HG02852 (cell line): ENCODE measurements at regions not wholly inside any gene's neighbourhood (a gene's known extent, or its start where the extent isn't known, plus 50 kb on each side); places are given as distances from the start of the nearest gene placed in this dataset.
"Not testable (repeated sequence)": the region's sequence is repeated elsewhere in the genome, so short reads cannot be mapped to it uniquely, and the experiment has no call there.

Source experiments
- ATAC-seq: cut with Tn5 transposase; IDR thresholded peaks from one replicate; pipeline ENCODE4 v1.9.1; 2021; ENCODE audit warnings: mild to moderate bottlenecking, moderate library complexity; ENCODE audit not compliant: unreplicated experiment

GRCh38 chr9:100639854-100640253 is 62.0 kb downstream of the CAVIN4 start:
- no peak for ATAC-seq

- no peak for ATAC-seq
Measured at GRCh38 chr9:100640447-100641050, 62.7 kb downstream of the CAVIN4 start.

GRCh38 chr9:100641166-100641565 is 63.3 kb downstream of the CAVIN4 start:
- no peak for ATAC-seq

GRCh38 chr9:100652850-100653249 is 75.0 kb downstream of the CAVIN4 start:
- no peak for ATAC-seq

- no peak for ATAC-seq
Measured at GRCh38 chr9:100653643-100654334, 75.9 kb downstream of the CAVIN4 start.

- not testable (repeated sequence) for ATAC-seq
Measured at GRCh38 chr9:100656851-100657250, 79.0 kb downstream of the CAVIN4 start.

GRCh38 chr9:100661668-100662067 is 83.8 kb downstream of the CAVIN4 start:
- ATAC-seq, result no peak

- ATAC-seq, result no peak
Measured at GRCh38 chr9:100662122-100662521, 84.2 kb downstream of the CAVIN4 start.

GRCh38 chr9:100667448-100667847 is 89.6 kb downstream of the CAVIN4 start:
- ATAC-seq, result no peak

GRCh38 chr9:100668024-100668423 is 90.1 kb downstream of the CAVIN4 start:
- no peak for ATAC-seq

GRCh38 chr9:100669968-100670367 is 92.1 kb downstream of the CAVIN4 start:
- ATAC-seq, result no peak

GRCh38 chr9:100670719-100671118 is 92.8 kb downstream of the CAVIN4 start:
- peak; percentile 83 for ATAC-seq

GRCh38 chr9:100671898-100672297 is 94.0 kb downstream of the CAVIN4 start:
- ATAC-seq, result no peak

- ATAC-seq, result no peak
Measured at GRCh38 chr9:100673249-100673648, 95.4 kb downstream of the CAVIN4 start.

GRCh38 chr9:100674419-100675122 is 96.7 kb downstream of the CAVIN4 start:
- ATAC-seq, result no peak

- no peak for ATAC-seq
Measured at GRCh38 chr9:100679834-100680233, 102.0 kb downstream of the CAVIN4 start.

GRCh38 chr9:100686420-100686819 is 108.5 kb downstream of the CAVIN4 start:
- ATAC-seq, result no peak

- ATAC-seq, result peak; percentile 71
Measured at GRCh38 chr9:100689635-100690034, 111.8 kb downstream of the CAVIN4 start.

- ATAC-seq, result no peak
Measured at GRCh38 chr9:100690438-100690837, 112.6 kb downstream of the CAVIN4 start.

- ATAC-seq, result no peak
Measured at GRCh38 chr9:100697339-100697738, 119.5 kb downstream of the CAVIN4 start.

GRCh38 chr9:100698945-100699344 is 121.1 kb downstream of the CAVIN4 start:
- no peak for ATAC-seq

GRCh38 chr9:100699668-100700067 is 121.8 kb downstream of the CAVIN4 start:
- no peak for ATAC-seq
